GM23338 (cell line): ENCODE measurements at regions not wholly inside any gene's neighbourhood (a gene's known extent, or its start where the extent isn't known, plus 50 kb on each side); places are given as distances from the start of the nearest gene placed in this dataset.

Source experiments
- ATAC-seq: fragments of 200-7000 bp; cut with Tn5 transposase; 3 replicates; pipeline ENCODE4 v1.9.1; 2020
- DNase-seq: peaks from one replicate; pipeline ENCODE4 v3.0.0-alpha.2; 2015; ENCODE audit warnings: low spot score
- H2AFZ ChIP-seq: fragments of 200-600 bp; sonication (generic); 2 replicates; pipeline ENCODE4 v1.8.0; 2016; ENCODE audit warnings: antibody characterized with exemption, mild to moderate bottlenecking, moderate library complexity
- H3F3A ChIP-seq: fragments of 200-600 bp; sonication (generic); replicated peaks from 2 replicates; pipeline ENCODE4 v1.8.0; 2017; ENCODE audit warnings: antibody characterized with exemption, mixed run types, low read depth
- H3K27ac ChIP-seq: fragments of 200-600 bp; sonication (generic); 2 replicates; pipeline ENCODE4 v1.6.1; 2016; ENCODE audit warnings: low read depth
- H3K27me3 ChIP-seq: fragments of 200-600 bp; sonication (generic); 2 replicates; pipeline ENCODE4 v1.8.0; 2016; ENCODE audit warnings: mild to moderate bottlenecking, mixed run types, moderate library complexity; ENCODE audit not compliant: insufficient read depth
- H3K36me3 ChIP-seq: fragments of 200-600 bp; sonication (generic); 2 replicates; pipeline ENCODE4 v1.8.0; 2016; ENCODE audit warnings: mild to moderate bottlenecking; ENCODE audit not compliant: insufficient read depth
- H3K4me1 ChIP-seq: fragments of 200-600 bp; sonication (generic); 2 replicates; pipeline ENCODE4 v1.8.0; 2016; ENCODE audit warnings: mild to moderate bottlenecking, moderate library complexity; ENCODE audit not compliant: insufficient read depth
- H3K4me2 ChIP-seq: fragments of 200-600 bp; sonication (generic); 2 replicates; pipeline ENCODE4 v1.7.1; 2017; ENCODE audit warnings: mixed run types
- H3K4me3 ChIP-seq: fragments of 200-600 bp; sonication (generic); 2 replicates; pipeline ENCODE4 v1.6.1; 2016; ENCODE audit warnings: mixed run types
- H3K79me2 ChIP-seq: fragments of 200-600 bp; sonication (generic); replicated peaks from 2 replicates; pipeline ENCODE4 v1.8.0; 2017; ENCODE audit warnings: mild to moderate bottlenecking; ENCODE audit not compliant: insufficient read depth
- H3K9me2 ChIP-seq: fragments of 200-600 bp; sonication (generic); 2 replicates; pipeline ENCODE4 v1.8.0; 2017; ENCODE audit not compliant: insufficient read depth
- H4K20me1 ChIP-seq: fragments of 200-600 bp; sonication (generic); replicated peaks from 2 replicates; pipeline ENCODE4 v1.8.0; 2017; ENCODE audit warnings: mild to moderate bottlenecking; ENCODE audit not compliant: insufficient read depth
- H3K27ac Mint-ChIP-seq: 2 replicates; pipeline ENCODE4 v1.8.0; 2020; ENCODE audit warnings: inconsistent platforms, mild to moderate bottlenecking, moderate library complexity, mixed read lengths
- H3K27me3 Mint-ChIP-seq: 3 replicates; pipeline ENCODE4 v1.8.0; 2022; ENCODE audit warnings: low read depth, mild to moderate bottlenecking, moderate library complexity, mixed read lengths, inconsistent platforms; ENCODE audit not compliant: insufficient read depth, poor library complexity
- H3K36me3 Mint-ChIP-seq: 3 replicates; pipeline ENCODE4 v1.8.0; 2021; ENCODE audit warnings: low read depth, mild to moderate bottlenecking, inconsistent platforms, moderate library complexity, mixed read lengths
- H3K4me1 Mint-ChIP-seq: 3 replicates; pipeline ENCODE4 v1.8.0; 2020; ENCODE audit warnings: mild to moderate bottlenecking, inconsistent platforms, mixed read lengths
- H3K4me3 Mint-ChIP-seq: 3 replicates; pipeline ENCODE4 v1.8.0; 2021; ENCODE audit warnings: moderate library complexity, mild to moderate bottlenecking, inconsistent platforms, mixed read lengths
- H3K9me3 Mint-ChIP-seq: 3 replicates; pipeline ENCODE4 v1.8.0; 2020; ENCODE audit warnings: moderate library complexity, mild to moderate bottlenecking, inconsistent platforms, mixed read lengths
- CREB1 ChIP-seq: fragments of 250-450 bp; sonication (Bioruptor Pico); IDR thresholded peaks from 2 replicates; pipeline ENCODE4 v1.5.0; 2020; ENCODE audit warnings: low read depth, mild to moderate bottlenecking, moderate library complexity
- EZH2 ChIP-seq: fragments of 200-600 bp; sonication (generic); IDR thresholded peaks from one replicate; pipeline ENCODE4 v1.8.0; 2017; ENCODE audit warnings: antibody characterized with exemption, mild to moderate bottlenecking, low read depth; ENCODE audit not compliant: unreplicated experiment
- NANOG ChIP-seq: IDR thresholded peaks from 2 replicates; pipeline ENCODE4 v1.6.1; 2016; ENCODE audit warnings: antibody characterized with exemption, borderline replicate concordance
- ZNF114 ChIP-seq: fragments of 250-450 bp; sonication (Bioruptor Pico); IDR thresholded peaks from 2 replicates; pipeline ENCODE4 v1.5.0; 2020; ENCODE audit warnings: mild to moderate bottlenecking, moderate library complexity
- ZNF331 ChIP-seq: fragments of 250-450 bp; sonication (Bioruptor Pico); IDR thresholded peaks from 2 replicates; pipeline ENCODE4 v1.5.0; 2020; ENCODE audit warnings: low read depth, mild to moderate bottlenecking, moderate library complexity
- ZNF462 ChIP-seq: fragments of 250-450 bp; sonication (Bioruptor Pico); IDR thresholded peaks from 2 replicates; pipeline ENCODE4 v1.5.0; 2020; ENCODE audit warnings: mild to moderate bottlenecking, moderate library complexity
- TF ChIP-seq, protein P1 (sequence below): IDR thresholded peaks from one replicate; pipeline ENCODE4 v1.6.1; 2018; ENCODE audit warnings: antibody characterized with exemption; ENCODE audit not compliant: unreplicated experiment
- TF ChIP-seq, protein P2 (sequence below): IDR thresholded peaks from 2 replicates; pipeline ENCODE4 v1.6.1; 2016; ENCODE audit warnings: antibody characterized with exemption

DNA sequence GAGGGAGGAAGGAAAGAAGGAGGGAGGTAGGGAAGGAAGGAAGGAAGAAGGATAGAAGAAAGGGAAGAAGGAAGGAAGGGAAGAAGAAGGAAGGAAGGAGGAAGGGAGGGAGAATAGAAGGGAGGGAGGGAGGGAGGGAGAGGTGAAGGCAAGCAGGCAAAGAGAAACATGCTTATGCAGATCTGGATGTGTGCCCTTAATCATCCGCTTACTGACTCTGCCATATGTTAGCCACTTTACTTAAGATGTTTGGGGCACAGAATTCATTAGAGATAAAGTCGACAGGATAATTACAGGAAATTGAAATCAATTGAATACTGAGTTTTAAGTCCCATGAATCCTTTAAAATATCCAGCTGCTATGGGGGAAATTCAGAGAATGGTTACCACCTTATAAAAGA lies 334.2 kb downstream of the GRB14 start:
- H3K36me3 ChIP-seq = no peaks in the 10 kb centered on the region
- Mint-ChIP-seq H3K4me3 (no peak overlapping the region), H3K4me1 (peaks cover 2% of the 10 kb centered on the region; the same call in 2 of the 3 replicates), H3K36me3 (no peaks in the 10 kb centered on the region), H3K27me3 (no peaks in the 10 kb centered on the region), H3K27ac (no peak overlapping the region), H3K9me3 (no peaks in the 10 kb centered on the region; the same call in 2 of the 3 replicates)
- H4K20me1 ChIP-seq = no peaks in the 10 kb centered on the region
- H3K27me3 ChIP-seq = no peaks in the 10 kb centered on the region
- H3K4me2 ChIP-seq = no peak overlapping the region
- no peak overlapping the region for H3K4me3 ChIP-seq
- no peaks in the 10 kb centered on the region for H3F3A ChIP-seq
- ATAC-seq (no peak), DNase-seq (no peak)
- H3K79me2 ChIP-seq = no peaks in the 10 kb centered on the region
- H2AFZ ChIP-seq = no peak overlapping the region
- no peak overlapping the region for H3K27ac ChIP-seq
- no peak for TF ChIP-seq ZNF462 (CRISPR knock-in tag)
- H3K9me2 ChIP-seq = no peaks in the 10 kb centered on the region
- no peaks in the 10 kb centered on the region for H3K4me1 ChIP-seq

GRCh38 chr2:164285576-164285975 lies 335.7 kb downstream of the GRB14 start:
- Mint-ChIP-seq H3K27me3 (no peaks in the 10 kb centered on the region), H3K36me3 (no peaks in the 10 kb centered on the region), H3K27ac (no peak overlapping the region), H3K9me3 (no peaks in the 10 kb centered on the region; the same call in 2 of the 3 replicates), H3K4me3 (no peak overlapping the region), H3K4me1 (peaks cover 2% of the 10 kb centered on the region; the same call in 2 of the 3 replicates)
- Histone ChIP-seq H3K9me2 (no peaks in the 10 kb centered on the region), H3K4me3 (no peak overlapping the region), H3K4me1 (no peaks in the 10 kb centered on the region), H2AFZ (no peak overlapping the region), H3K36me3 (no peaks in the 10 kb centered on the region), H3K27me3 (no peaks in the 10 kb centered on the region), H3K4me2 (no peak overlapping the region), H4K20me1 (no peaks in the 10 kb centered on the region), H3K27ac (no peak overlapping the region), H3F3A (no peaks in the 10 kb centered on the region), H3K79me2 (no peaks in the 10 kb centered on the region)
- TF ChIP-seq CREB1 (CRISPR knock-in tag) (no peak), EZH2 (no peak), ZNF114 (no peak), ZNF331 (CRISPR knock-in tag) (no peak), NANOG (no peak)
- TF ChIP-seq, protein P1, sequence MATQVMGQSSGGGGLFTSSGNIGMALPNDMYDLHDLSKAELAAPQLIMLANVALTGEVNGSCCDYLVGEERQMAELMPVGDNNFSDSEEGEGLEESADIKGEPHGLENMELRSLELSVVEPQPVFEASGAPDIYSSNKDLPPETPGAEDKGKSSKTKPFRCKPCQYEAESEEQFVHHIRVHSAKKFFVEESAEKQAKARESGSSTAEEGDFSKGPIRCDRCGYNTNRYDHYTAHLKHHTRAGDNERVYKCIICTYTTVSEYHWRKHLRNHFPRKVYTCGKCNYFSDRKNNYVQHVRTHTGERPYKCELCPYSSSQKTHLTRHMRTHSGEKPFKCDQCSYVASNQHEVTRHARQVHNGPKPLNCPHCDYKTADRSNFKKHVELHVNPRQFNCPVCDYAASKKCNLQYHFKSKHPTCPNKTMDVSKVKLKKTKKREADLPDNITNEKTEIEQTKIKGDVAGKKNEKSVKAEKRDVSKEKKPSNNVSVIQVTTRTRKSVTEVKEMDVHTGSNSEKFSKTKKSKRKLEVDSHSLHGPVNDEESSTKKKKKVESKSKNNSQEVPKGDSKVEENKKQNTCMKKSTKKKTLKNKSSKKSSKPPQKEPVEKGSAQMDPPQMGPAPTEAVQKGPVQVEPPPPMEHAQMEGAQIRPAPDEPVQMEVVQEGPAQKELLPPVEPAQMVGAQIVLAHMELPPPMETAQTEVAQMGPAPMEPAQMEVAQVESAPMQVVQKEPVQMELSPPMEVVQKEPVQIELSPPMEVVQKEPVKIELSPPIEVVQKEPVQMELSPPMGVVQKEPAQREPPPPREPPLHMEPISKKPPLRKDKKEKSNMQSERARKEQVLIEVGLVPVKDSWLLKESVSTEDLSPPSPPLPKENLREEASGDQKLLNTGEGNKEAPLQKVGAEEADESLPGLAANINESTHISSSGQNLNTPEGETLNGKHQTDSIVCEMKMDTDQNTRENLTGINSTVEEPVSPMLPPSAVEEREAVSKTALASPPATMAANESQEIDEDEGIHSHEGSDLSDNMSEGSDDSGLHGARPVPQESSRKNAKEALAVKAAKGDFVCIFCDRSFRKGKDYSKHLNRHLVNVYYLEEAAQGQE = no peak
- TF ChIP-seq, protein P2, sequence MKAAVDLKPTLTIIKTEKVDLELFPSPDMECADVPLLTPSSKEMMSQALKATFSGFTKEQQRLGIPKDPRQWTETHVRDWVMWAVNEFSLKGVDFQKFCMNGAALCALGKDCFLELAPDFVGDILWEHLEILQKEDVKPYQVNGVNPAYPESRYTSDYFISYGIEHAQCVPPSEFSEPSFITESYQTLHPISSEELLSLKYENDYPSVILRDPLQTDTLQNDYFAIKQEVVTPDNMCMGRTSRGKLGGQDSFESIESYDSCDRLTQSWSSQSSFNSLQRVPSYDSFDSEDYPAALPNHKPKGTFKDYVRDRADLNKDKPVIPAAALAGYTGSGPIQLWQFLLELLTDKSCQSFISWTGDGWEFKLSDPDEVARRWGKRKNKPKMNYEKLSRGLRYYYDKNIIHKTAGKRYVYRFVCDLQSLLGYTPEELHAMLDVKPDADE = no peak
- DNase-seq (no peak), ATAC-seq (no peak)
